GM12878 (cell line): ENCODE measurements at regions not wholly inside any gene's neighbourhood (a gene's known extent, or its start where the extent isn't known, plus 50 kb on each side); places are given as distances from the start of the nearest gene placed in this dataset.

ENCODE experiments used
- CREM ChIP-seq: IDR thresholded peaks from 2 replicates; pipeline ENCODE4 v1.6.1; 2014; ENCODE audit warnings: antibody characterized with exemption, low read depth
- ESRRA ChIP-seq: IDR thresholded peaks from 2 replicates; pipeline ENCODE4 v1.6.1; 2012; ENCODE audit warnings: mild to moderate bottlenecking, low read length, improper control_type of control experiment
- EZH2 ChIP-seq: IDR thresholded peaks from 2 replicates; pipeline ENCODE4 v1.6.1; 2012; ENCODE audit warnings: low read depth, mild to moderate bottlenecking, control low read depth, inconsistent platforms, low read length, borderline replicate concordance; ENCODE audit not compliant: control insufficient read depth
- HDAC2 ChIP-seq: fragments of 200-600 bp; sonication (generic); IDR thresholded peaks from 2 replicates; pipeline ENCODE4 v1.6.1; 2017
- HDAC6 ChIP-seq: fragments of 200-600 bp; sonication (generic); IDR thresholded peaks from one replicate; pipeline ENCODE4 v1.8.0; 2017; ENCODE audit warnings: antibody characterized with exemption; ENCODE audit not compliant: unreplicated experiment
- POLR2A ChIP-seq: IDR thresholded peaks from 2 replicates; pipeline ENCODE4 v1.6.1; 2011; ENCODE audit warnings: low read depth, mild to moderate bottlenecking, low read length
- TF ChIP-seq, protein P1 (sequence below): fragments of 450-650 bp; IDR thresholded peaks from 2 replicates; pipeline ENCODE4 v1.6.1; 2017; ENCODE audit warnings: mild to moderate bottlenecking
- TF ChIP-seq, protein P2 (sequence below), 3 experiments: IDR thresholded peaks in 2 of 3; conservative IDR thresholded peaks in 1 of 3; 2 replicates each; pipeline ENCODE4 v1.5.1; 2011; ENCODE audit warnings: low read depth in 3 of 3, low read length in 3 of 3, mild to moderate bottlenecking in 3 of 3, control low read depth in 2 of 3, moderate library complexity in 2 of 3, inconsistent platforms in 1 of 3, mixed read lengths in 1 of 3; ENCODE audit not compliant: control insufficient read depth in 2 of 3, insufficient read depth in 1 of 3; ENCODE audit errors: extremely low read depth in 1 of 3
- TF ChIP-seq, protein P3 (sequence below): fragments of 450-650 bp; IDR thresholded peaks from 2 replicates; pipeline ENCODE4 v1.6.1; 2017; ENCODE audit warnings: antibody characterized with exemption, mild to moderate bottlenecking, moderate library complexity

DNA sequence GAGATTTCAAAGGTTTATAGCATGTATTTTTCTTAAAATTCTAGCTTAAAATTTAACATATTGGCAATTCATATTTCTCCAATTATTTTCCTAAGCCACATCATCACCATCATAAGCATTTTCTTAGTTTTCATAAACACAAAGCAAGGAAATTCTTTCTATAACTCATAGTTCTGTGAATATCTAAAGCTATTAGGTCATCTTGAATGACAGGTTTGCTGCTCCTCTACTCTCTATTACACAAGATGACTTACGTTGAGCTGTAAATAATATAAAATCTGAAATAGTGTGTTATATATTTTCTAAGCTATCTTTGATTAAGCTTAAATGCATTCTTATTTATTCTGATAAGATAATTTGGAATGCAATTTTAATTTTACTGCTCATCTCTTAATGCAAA is 984.6 kb upstream of the CNTNAP5 start:
- TF ChIP-seq, protein P1, sequence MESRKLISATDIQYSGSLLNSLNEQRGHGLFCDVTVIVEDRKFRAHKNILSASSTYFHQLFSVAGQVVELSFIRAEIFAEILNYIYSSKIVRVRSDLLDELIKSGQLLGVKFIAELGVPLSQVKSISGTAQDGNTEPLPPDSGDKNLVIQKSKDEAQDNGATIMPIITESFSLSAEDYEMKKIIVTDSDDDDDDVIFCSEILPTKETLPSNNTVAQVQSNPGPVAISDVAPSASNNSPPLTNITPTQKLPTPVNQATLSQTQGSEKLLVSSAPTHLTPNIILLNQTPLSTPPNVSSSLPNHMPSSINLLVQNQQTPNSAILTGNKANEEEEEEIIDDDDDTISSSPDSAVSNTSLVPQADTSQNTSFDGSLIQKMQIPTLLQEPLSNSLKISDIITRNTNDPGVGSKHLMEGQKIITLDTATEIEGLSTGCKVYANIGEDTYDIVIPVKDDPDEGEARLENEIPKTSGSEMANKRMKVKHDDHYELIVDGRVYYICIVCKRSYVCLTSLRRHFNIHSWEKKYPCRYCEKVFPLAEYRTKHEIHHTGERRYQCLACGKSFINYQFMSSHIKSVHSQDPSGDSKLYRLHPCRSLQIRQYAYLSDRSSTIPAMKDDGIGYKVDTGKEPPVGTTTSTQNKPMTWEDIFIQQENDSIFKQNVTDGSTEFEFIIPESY, result no peak
- TF ChIP-seq ESRRA, result no peak
- no peak for TF ChIP-seq POLR2A
- TF ChIP-seq, protein P2, sequence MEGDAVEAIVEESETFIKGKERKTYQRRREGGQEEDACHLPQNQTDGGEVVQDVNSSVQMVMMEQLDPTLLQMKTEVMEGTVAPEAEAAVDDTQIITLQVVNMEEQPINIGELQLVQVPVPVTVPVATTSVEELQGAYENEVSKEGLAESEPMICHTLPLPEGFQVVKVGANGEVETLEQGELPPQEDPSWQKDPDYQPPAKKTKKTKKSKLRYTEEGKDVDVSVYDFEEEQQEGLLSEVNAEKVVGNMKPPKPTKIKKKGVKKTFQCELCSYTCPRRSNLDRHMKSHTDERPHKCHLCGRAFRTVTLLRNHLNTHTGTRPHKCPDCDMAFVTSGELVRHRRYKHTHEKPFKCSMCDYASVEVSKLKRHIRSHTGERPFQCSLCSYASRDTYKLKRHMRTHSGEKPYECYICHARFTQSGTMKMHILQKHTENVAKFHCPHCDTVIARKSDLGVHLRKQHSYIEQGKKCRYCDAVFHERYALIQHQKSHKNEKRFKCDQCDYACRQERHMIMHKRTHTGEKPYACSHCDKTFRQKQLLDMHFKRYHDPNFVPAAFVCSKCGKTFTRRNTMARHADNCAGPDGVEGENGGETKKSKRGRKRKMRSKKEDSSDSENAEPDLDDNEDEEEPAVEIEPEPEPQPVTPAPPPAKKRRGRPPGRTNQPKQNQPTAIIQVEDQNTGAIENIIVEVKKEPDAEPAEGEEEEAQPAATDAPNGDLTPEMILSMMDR (IDR thresholded peaks at IDR 0.05 in 2 of 3, conservative IDR thresholded peaks at IDR 0.05 in 1 of 3; ENCODE audit: control insufficient read depth in 2 of 3, extremely low read depth in 1 of 3, insufficient read depth in 1 of 3, low read depth in 3 of 3, low read length in 3 of 3), result no peak
- TF ChIP-seq, protein P3, sequence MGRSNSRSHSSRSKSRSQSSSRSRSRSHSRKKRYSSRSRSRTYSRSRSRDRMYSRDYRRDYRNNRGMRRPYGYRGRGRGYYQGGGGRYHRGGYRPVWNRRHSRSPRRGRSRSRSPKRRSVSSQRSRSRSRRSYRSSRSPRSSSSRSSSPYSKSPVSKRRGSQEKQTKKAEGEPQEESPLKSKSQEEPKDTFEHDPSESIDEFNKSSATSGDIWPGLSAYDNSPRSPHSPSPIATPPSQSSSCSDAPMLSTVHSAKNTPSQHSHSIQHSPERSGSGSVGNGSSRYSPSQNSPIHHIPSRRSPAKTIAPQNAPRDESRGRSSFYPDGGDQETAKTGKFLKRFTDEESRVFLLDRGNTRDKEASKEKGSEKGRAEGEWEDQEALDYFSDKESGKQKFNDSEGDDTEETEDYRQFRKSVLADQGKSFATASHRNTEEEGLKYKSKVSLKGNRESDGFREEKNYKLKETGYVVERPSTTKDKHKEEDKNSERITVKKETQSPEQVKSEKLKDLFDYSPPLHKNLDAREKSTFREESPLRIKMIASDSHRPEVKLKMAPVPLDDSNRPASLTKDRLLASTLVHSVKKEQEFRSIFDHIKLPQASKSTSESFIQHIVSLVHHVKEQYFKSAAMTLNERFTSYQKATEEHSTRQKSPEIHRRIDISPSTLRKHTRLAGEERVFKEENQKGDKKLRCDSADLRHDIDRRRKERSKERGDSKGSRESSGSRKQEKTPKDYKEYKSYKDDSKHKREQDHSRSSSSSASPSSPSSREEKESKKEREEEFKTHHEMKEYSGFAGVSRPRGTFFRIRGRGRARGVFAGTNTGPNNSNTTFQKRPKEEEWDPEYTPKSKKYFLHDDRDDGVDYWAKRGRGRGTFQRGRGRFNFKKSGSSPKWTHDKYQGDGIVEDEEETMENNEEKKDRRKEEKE, result no peak
- no peak for TF ChIP-seq HDAC2
- no peak for TF ChIP-seq CREM
- TF ChIP-seq EZH2, result no peak
- TF ChIP-seq HDAC6, result no peak
